IMR-90 (cell line): ENCODE measurements at regions not wholly inside any gene's neighbourhood (a gene's known extent, or its start where the extent isn't known, plus 50 kb on each side); places are given as distances from the start of the nearest gene placed in this dataset.

Source experiments
- ATAC-seq: fragments of 200-7000 bp; cut with Tn5 transposase; 2 replicates; pipeline ENCODE4 v1.9.1; 2020; ENCODE audit warnings: low read depth, mild to moderate bottlenecking, moderate library complexity
- BruUV-seq: library from RNA; stranded (reverse); fragments of 400-500 nt; replicated peaks from 2 replicates; lab custom pipeline; 2021; lab: Mats Ljungman, UMichigan
- CTCF ChIA-PET: fragments of 300-600 bp; formaldehyde crosslinking; extraction: SDS; loops from one replicate; lab custom pipeline; 2021; ENCODE audit warnings: antibody characterized with exemption; lab: Yijun Ruan, JAX
- POLR2A ChIA-PET: fragments of 300-600 bp; sonication (Branson Sonifier 250); formaldehyde crosslinking; loops from one replicate; lab custom pipeline; 2022; ENCODE audit warnings: antibody characterized with exemption; ENCODE audit not compliant: unreplicated experiment; lab: Charles Lee
- DNase-seq: peaks from one replicate; pipeline ENCODE4 v3.0.0; 2013
- H2AFZ ChIP-seq: replicated peaks from 2 replicates; pipeline ENCODE3; 2013; ENCODE audit warnings: low read length, mild to moderate bottlenecking; ENCODE audit not compliant: poor library complexity
- H2AK5ac ChIP-seq: 2 replicates; pipeline ENCODE4 v1.6.1; 2013; ENCODE audit warnings: low read depth, low read length, inconsistent platforms
- H2AK9ac ChIP-seq: replicated peaks from 2 replicates; pipeline ENCODE3; 2013; ENCODE audit warnings: mild to moderate bottlenecking, low read depth, low read length, moderate library complexity; ENCODE audit not compliant: poor library complexity
- H2BK120ac ChIP-seq: 2 replicates; pipeline ENCODE4 v1.6.1; 2013; ENCODE audit warnings: low read depth, low read length, inconsistent platforms
- H2BK15ac ChIP-seq: 3 replicates; pipeline ENCODE4 v1.6.1; 2013; ENCODE audit warnings: low read depth, low read length, inconsistent platforms
- H2BK20ac ChIP-seq: 2 replicates; pipeline ENCODE4 v1.6.1; 2013; ENCODE audit warnings: low read depth, mild to moderate bottlenecking, inconsistent platforms, low read length, moderate library complexity
- H2BK5ac ChIP-seq: 2 replicates; pipeline ENCODE4 v1.6.1; 2013; ENCODE audit warnings: mild to moderate bottlenecking, low read depth, low read length, inconsistent platforms; ENCODE audit not compliant: poor library complexity, severe bottlenecking
- H3K14ac ChIP-seq: replicated peaks from 2 replicates; pipeline ENCODE4 v1.6.1; 2013; ENCODE audit warnings: low read depth, low read length, inconsistent platforms
- H3K18ac ChIP-seq: 2 replicates; pipeline ENCODE4 v1.6.1; 2013; ENCODE audit warnings: low read depth, low read length, control low read depth
- H3K23ac ChIP-seq: 2 replicates; pipeline ENCODE4 v1.6.1; 2013; ENCODE audit warnings: low read depth, low read length, inconsistent platforms
- H3K27ac ChIP-seq: 2 replicates; pipeline ENCODE4 v1.5.1; 2013; ENCODE audit warnings: mild to moderate bottlenecking, control low read depth, low read length; ENCODE audit not compliant: insufficient read depth
- H3K27me3 ChIP-seq: 2 replicates; pipeline ENCODE4 v1.6.1; 2013; ENCODE audit warnings: low read length; ENCODE audit not compliant: control insufficient read depth, insufficient read depth
- H3K36me3 ChIP-seq: 2 replicates; pipeline ENCODE4 v1.6.1; 2013; ENCODE audit warnings: low read length, mixed read lengths; ENCODE audit not compliant: control insufficient read depth, insufficient read depth
- H3K4ac ChIP-seq: 2 replicates; pipeline ENCODE4 v1.6.1; 2013; ENCODE audit warnings: low read depth, low read length, inconsistent platforms
- H3K4me1 ChIP-seq: 2 replicates; pipeline ENCODE4 v1.6.1; 2013; ENCODE audit warnings: low read length, mixed read lengths; ENCODE audit not compliant: control insufficient read depth, insufficient read depth
- H3K4me2 ChIP-seq: 2 replicates; pipeline ENCODE4 v1.6.1; 2013; ENCODE audit warnings: low read depth, mild to moderate bottlenecking, control low read depth, low read length, moderate library complexity
- H3K4me3 ChIP-seq: 2 replicates; pipeline ENCODE4 v1.5.1; 2013; ENCODE audit warnings: low read depth, mild to moderate bottlenecking, control low read depth, low read length, moderate library complexity; ENCODE audit not compliant: insufficient read depth
- H3K56ac ChIP-seq: 2 replicates; pipeline ENCODE4 v1.6.1; 2013; ENCODE audit warnings: low read length, inconsistent platforms; ENCODE audit not compliant: insufficient read depth; ENCODE audit errors: extremely low read depth
- H3K79me1 ChIP-seq, 2 experiments: 2 replicates each; pipeline ENCODE4 v1.6.1; 2013; ENCODE audit warnings: low read length in 2 of 2, inconsistent platforms in 1 of 2, low read depth in 1 of 2
- H3K9ac ChIP-seq: 2 replicates; pipeline ENCODE4 v1.6.1; 2013; ENCODE audit warnings: low read depth, low read length, control low read depth
- H3K9me1 ChIP-seq: 2 replicates; pipeline ENCODE4 v1.6.1; 2013; ENCODE audit warnings: low read length, inconsistent platforms; ENCODE audit not compliant: insufficient read depth
- H3K9me3 ChIP-seq: 2 replicates; pipeline ENCODE4 v1.6.1; 2013; ENCODE audit warnings: low read length; ENCODE audit not compliant: control insufficient read depth, insufficient read depth
- H4K20me1 ChIP-seq: 2 replicates; pipeline ENCODE4 v1.6.1; 2013; ENCODE audit warnings: low read length, inconsistent platforms; ENCODE audit not compliant: insufficient read depth
- H4K5ac ChIP-seq: 2 replicates; pipeline ENCODE4 v1.6.1; 2013; ENCODE audit warnings: mild to moderate bottlenecking, low read depth, low read length, control low read depth
- H4K8ac ChIP-seq, 2 experiments: 2 replicates each; pipeline ENCODE4 v1.6.1; 2013; ENCODE audit warnings: low read depth in 2 of 2, low read length in 2 of 2, control low read depth in 1 of 2, inconsistent platforms in 1 of 2
- H4K91ac ChIP-seq: 2 replicates; pipeline ENCODE4 v1.6.1; 2013; ENCODE audit warnings: low read depth, low read length, inconsistent platforms; ENCODE audit not compliant: insufficient read depth
- RAD21 ChIP-seq: IDR thresholded peaks from 2 replicates; pipeline ENCODE4 v1.6.1; 2012; ENCODE audit warnings: low read length, improper control_type of control experiment
- RCOR1 ChIP-seq: IDR thresholded peaks from 2 replicates; pipeline ENCODE4 v1.6.1; 2012; ENCODE audit warnings: mild to moderate bottlenecking, low read length, improper control_type of control experiment; ENCODE audit not compliant: insufficient replicate concordance
- whole genome bisulfite sequencing, 2 experiments: methylation state at CpG; one replicate each; pipeline versions ENCODE4 v1.1.5 to v1.1.7; 2013; ENCODE audit warnings: missing lambda C conversion rate in 2 of 2; ENCODE audit not compliant: insufficient read length in 1 of 2; ENCODE audit errors: extremely low coverage in 2 of 2; 5-methylcytosine and 5-hydroxymethylcytosine counted together
- dilution Hi-C: fragments of 300-500 bp; cut with HindIII; formaldehyde crosslinking; loops from one replicate; pipeline ENCODE4 v1.14.3; 2018; ENCODE audit warnings: low sequenced_read_pairs; ENCODE audit not compliant: unreplicated experiment
- in situ Hi-C: fragments of 300-500 bp; cut with MboI; formaldehyde crosslinking; loops from 3 replicates; pipeline ENCODE4 v1.14.3; 2019; ENCODE audit warnings: low sequenced_read_pairs, inconsistent platforms, mixed read lengths
- intact Hi-C: fragments of 100-400 bp; cut with micrococcal nuclease; formaldehyde crosslinking; loops from 2 replicates; pipeline ENCODE4 v1.10.0; 2022

DNA sequence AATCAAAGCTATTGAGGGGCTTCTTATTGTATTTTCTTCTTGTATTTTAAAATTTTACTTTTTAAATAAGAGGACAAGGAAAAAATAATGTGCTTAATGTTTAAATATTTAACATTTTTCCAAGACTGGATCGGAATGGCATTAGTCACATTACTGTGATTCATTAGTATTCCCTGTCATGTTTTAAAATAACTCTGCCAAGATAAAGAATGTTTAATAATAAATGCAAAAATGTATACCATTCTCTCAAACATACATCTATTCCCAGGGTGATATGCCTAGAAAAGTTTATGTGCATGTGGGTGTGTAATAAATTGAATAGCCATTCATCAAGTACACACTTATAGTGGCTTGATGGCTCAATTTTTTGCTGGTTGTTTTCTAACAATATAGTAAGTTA, 936.1 kb downstream of the PLOD2 start:
- no peak overlapping the region for H4K91ac ChIP-seq
- H2AK5ac ChIP-seq: no peak overlapping the region
- H2AFZ ChIP-seq: no peak overlapping the region
- ChIA-PET POLR2A (no interaction called here), CTCF (no interaction called here)
- H2BK20ac ChIP-seq: no peak overlapping the region
- no peaks in the 10 kb centered on the region for H3K9me1 ChIP-seq
- in situ Hi-C loops: no loop called here
- H3K9ac ChIP-seq: no peak overlapping the region
- H3K79me1 ChIP-seq: no peaks in the 10 kb centered on the region
- no peak overlapping the region for H3K56ac ChIP-seq
- no peak overlapping the region for H3K18ac ChIP-seq
- H2AK9ac ChIP-seq: no peak overlapping the region
- H3K4me3 ChIP-seq: no peak overlapping the region
- TF ChIP-seq RAD21 (no peak), RCOR1 (no peak)
- H2BK120ac ChIP-seq: no peak overlapping the region
- DNase-seq: no peak
- no CpG with 5 or more reads among the region's 1 CpG for WGBS, 2 experiments
- no peak overlapping the region for H3K4me2 ChIP-seq
- no peaks in the 10 kb centered on the region for H3K36me3 ChIP-seq
- H4K5ac ChIP-seq: no peak overlapping the region
- H3K4ac ChIP-seq: no peak overlapping the region
- no peak for ATAC-seq
- H3K4me1 ChIP-seq: no peaks in the 10 kb centered on the region
- no peak overlapping the region for H3K27ac ChIP-seq
- intact Hi-C loops: no loop called here
- H4K8ac ChIP-seq: no peak overlapping the region
- dilution Hi-C loops: no loop called here
- no peaks in the 10 kb centered on the region for H3K27me3 ChIP-seq
- H4K20me1 ChIP-seq: no peaks in the 10 kb centered on the region
- H2BK5ac ChIP-seq: no peak overlapping the region
- H2BK15ac ChIP-seq: no peak overlapping the region
- peaks cover 3% of the 10 kb centered on the region; the same call in 1 of the 2 replicates for H3K9me3 ChIP-seq
- BruUV-seq: no TSS peak
- H3K23ac ChIP-seq: no peak overlapping the region
- H3K14ac ChIP-seq: no peak overlapping the region
